Neural cell (in vitro differentiated cells): ENCODE measurements at regions not wholly inside any gene's neighbourhood (a gene's known extent, or its start where the extent isn't known, plus 50 kb on each side); places are given as distances from the start of the nearest gene placed in this dataset.

Experiments
- H2AFZ ChIP-seq: fragments of 200-600, 300-800 bp; sonication (generic), shearing (Covaris generic); 2 replicates; pipeline ENCODE4 v1.6.0; 2014; ENCODE audit warnings: low read depth, mild to moderate bottlenecking, antibody characterized with exemption, low read length, moderate library complexity
- H3F3A ChIP-seq: fragments of 200-600 bp; shearing (Covaris generic); 2 replicates; pipeline ENCODE4 v1.6.1; 2016; ENCODE audit warnings: mild to moderate bottlenecking, moderate library complexity, mixed read lengths, antibody characterized with exemption, low read length; ENCODE audit not compliant: insufficient read depth, poor library complexity, severe bottlenecking
- H3K27ac ChIP-seq: fragments of 200-600, 300-800 bp; sonication (generic), shearing (Covaris generic); 2 replicates; pipeline ENCODE4 v1.5.1; 2014; ENCODE audit warnings: mild to moderate bottlenecking, low read length, moderate library complexity
- H3K27me3 ChIP-seq: fragments of 300-800, 200-600 bp; sonication (generic), shearing (Covaris generic); 2 replicates; pipeline ENCODE4 v1.6.0; 2014; ENCODE audit warnings: mild to moderate bottlenecking, low read depth, low read length, moderate library complexity; ENCODE audit not compliant: insufficient read depth
- H3K36me3 ChIP-seq: fragments of 300-800, 200-600 bp; sonication (generic), shearing (Covaris generic); 2 replicates; pipeline ENCODE4 v1.5.1; 2014; ENCODE audit warnings: mild to moderate bottlenecking, antibody characterized with exemption, low read length, moderate library complexity; ENCODE audit not compliant: insufficient read depth
- H3K4me2 ChIP-seq: fragments of 300-800, 200-600 bp; sonication (generic), shearing (Covaris generic); 2 replicates; pipeline ENCODE4 v1.6.0; 2014; ENCODE audit warnings: mild to moderate bottlenecking, low read length
- H3K4me3 ChIP-seq: fragments of 300-800, 200-600 bp; sonication (generic), shearing (Covaris generic); 2 replicates; pipeline ENCODE4 v1.5.1; 2014; ENCODE audit warnings: mild to moderate bottlenecking, low read length, moderate library complexity
- H3K79me2 ChIP-seq: fragments of 200-600 bp; shearing (Covaris generic); replicated peaks from 2 replicates; pipeline ENCODE4 v1.6.0; 2014; ENCODE audit warnings: mild to moderate bottlenecking, low read length, moderate library complexity; ENCODE audit not compliant: insufficient read depth
- H3K9ac ChIP-seq: fragments of 300-800, 200-600 bp; sonication (generic), shearing (Covaris generic); 2 replicates; pipeline ENCODE4 v1.6.1; 2016; ENCODE audit warnings: mild to moderate bottlenecking, low read length, mixed read lengths
- H3K9me2 ChIP-seq: fragments of 200-600 bp; shearing (Covaris generic); 2 replicates; pipeline ENCODE4 v1.6.1; 2016; ENCODE audit warnings: mild to moderate bottlenecking, low read length, mixed read lengths; ENCODE audit not compliant: insufficient read depth
- H3K9me3 ChIP-seq: fragments of 200-600, 300-800 bp; sonication (generic), shearing (Covaris generic); 2 replicates; pipeline ENCODE4 v1.6.1; 2016; ENCODE audit warnings: mild to moderate bottlenecking, mixed run types, low read length, moderate library complexity, mixed read lengths
- H4K20me1 ChIP-seq: fragments of 200-600 bp; shearing (Covaris generic); 2 replicates; pipeline ENCODE4 v1.6.1; 2016; ENCODE audit warnings: mild to moderate bottlenecking, mixed run types; ENCODE audit not compliant: insufficient read depth
- EP300 ChIP-seq: fragments of 450-650 bp; conservative IDR thresholded peaks from 2 replicates; pipeline ENCODE4 v1.6.1; 2014; ENCODE audit warnings: antibody characterized with exemption, mild to moderate bottlenecking, moderate library complexity; ENCODE audit not compliant: poor library complexity, severe bottlenecking
- EZH2 ChIP-seq: fragments of 200-600, 300-800 bp; shearing (Covaris generic), sonication (generic); IDR thresholded peaks from 2 replicates; pipeline ENCODE4 v1.6.1; 2014; ENCODE audit warnings: antibody characterized with exemption, low read length, borderline replicate concordance, mild to moderate bottlenecking; ENCODE audit not compliant: insufficient read depth, poor library complexity, severe bottlenecking
- POLR2AphosphoS5 ChIP-seq: IDR thresholded peaks from 2 replicates; pipeline ENCODE4 v1.6.1; 2012
- RAD21 ChIP-seq: fragments of 450-650 bp; conservative IDR thresholded peaks from 2 replicates; pipeline ENCODE4 v1.6.1; 2014; ENCODE audit warnings: antibody characterized with exemption, mild to moderate bottlenecking, moderate library complexity
- SMC3 ChIP-seq: fragments of 450-650 bp; conservative IDR thresholded peaks from 2 replicates; pipeline ENCODE4 v1.6.1; 2014; ENCODE audit warnings: antibody characterized with exemption, mild to moderate bottlenecking, moderate library complexity; ENCODE audit not compliant: poor library complexity
- TAF1 ChIP-seq: IDR thresholded peaks from 2 replicates; pipeline ENCODE4 v1.6.1; 2012; ENCODE audit warnings: low read depth
- TF ChIP-seq, protein P1 (sequence below): IDR thresholded peaks from 2 replicates; pipeline ENCODE4 v1.6.1; 2012; ENCODE audit warnings: borderline replicate concordance
- TF ChIP-seq, protein P2 (sequence below): fragments of 450-650 bp; IDR thresholded peaks from 2 replicates; pipeline ENCODE4 v1.5.1; 2014; ENCODE audit warnings: antibody characterized with exemption, mild to moderate bottlenecking, moderate library complexity; ENCODE audit not compliant: poor library complexity, severe bottlenecking

GRCh38 chr16:86681757-86682106 is 103.4 kb downstream of the FOXL1 start:
- H3F3A ChIP-seq: no peaks in the 10 kb centered on the region
- no peak overlapping the region for H3K4me3 ChIP-seq
- no peak overlapping the region for H3K9ac ChIP-seq
- TF ChIP-seq, protein P1, sequence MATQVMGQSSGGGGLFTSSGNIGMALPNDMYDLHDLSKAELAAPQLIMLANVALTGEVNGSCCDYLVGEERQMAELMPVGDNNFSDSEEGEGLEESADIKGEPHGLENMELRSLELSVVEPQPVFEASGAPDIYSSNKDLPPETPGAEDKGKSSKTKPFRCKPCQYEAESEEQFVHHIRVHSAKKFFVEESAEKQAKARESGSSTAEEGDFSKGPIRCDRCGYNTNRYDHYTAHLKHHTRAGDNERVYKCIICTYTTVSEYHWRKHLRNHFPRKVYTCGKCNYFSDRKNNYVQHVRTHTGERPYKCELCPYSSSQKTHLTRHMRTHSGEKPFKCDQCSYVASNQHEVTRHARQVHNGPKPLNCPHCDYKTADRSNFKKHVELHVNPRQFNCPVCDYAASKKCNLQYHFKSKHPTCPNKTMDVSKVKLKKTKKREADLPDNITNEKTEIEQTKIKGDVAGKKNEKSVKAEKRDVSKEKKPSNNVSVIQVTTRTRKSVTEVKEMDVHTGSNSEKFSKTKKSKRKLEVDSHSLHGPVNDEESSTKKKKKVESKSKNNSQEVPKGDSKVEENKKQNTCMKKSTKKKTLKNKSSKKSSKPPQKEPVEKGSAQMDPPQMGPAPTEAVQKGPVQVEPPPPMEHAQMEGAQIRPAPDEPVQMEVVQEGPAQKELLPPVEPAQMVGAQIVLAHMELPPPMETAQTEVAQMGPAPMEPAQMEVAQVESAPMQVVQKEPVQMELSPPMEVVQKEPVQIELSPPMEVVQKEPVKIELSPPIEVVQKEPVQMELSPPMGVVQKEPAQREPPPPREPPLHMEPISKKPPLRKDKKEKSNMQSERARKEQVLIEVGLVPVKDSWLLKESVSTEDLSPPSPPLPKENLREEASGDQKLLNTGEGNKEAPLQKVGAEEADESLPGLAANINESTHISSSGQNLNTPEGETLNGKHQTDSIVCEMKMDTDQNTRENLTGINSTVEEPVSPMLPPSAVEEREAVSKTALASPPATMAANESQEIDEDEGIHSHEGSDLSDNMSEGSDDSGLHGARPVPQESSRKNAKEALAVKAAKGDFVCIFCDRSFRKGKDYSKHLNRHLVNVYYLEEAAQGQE: no peak
- no peak for TF ChIP-seq EZH2
- TF ChIP-seq POLR2AphosphoS5: no peak
- TF ChIP-seq RAD21: no peak
- TF ChIP-seq, protein P2, sequence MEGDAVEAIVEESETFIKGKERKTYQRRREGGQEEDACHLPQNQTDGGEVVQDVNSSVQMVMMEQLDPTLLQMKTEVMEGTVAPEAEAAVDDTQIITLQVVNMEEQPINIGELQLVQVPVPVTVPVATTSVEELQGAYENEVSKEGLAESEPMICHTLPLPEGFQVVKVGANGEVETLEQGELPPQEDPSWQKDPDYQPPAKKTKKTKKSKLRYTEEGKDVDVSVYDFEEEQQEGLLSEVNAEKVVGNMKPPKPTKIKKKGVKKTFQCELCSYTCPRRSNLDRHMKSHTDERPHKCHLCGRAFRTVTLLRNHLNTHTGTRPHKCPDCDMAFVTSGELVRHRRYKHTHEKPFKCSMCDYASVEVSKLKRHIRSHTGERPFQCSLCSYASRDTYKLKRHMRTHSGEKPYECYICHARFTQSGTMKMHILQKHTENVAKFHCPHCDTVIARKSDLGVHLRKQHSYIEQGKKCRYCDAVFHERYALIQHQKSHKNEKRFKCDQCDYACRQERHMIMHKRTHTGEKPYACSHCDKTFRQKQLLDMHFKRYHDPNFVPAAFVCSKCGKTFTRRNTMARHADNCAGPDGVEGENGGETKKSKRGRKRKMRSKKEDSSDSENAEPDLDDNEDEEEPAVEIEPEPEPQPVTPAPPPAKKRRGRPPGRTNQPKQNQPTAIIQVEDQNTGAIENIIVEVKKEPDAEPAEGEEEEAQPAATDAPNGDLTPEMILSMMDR: no peak
- no peak for TF ChIP-seq EP300
- no peak for TF ChIP-seq TAF1
- no peak for TF ChIP-seq SMC3
- no peak overlapping the region for H3K27ac ChIP-seq
- H3K9me3 ChIP-seq: no peaks in the 10 kb centered on the region
- H3K9me2 ChIP-seq: no peaks in the 10 kb centered on the region
- no peak overlapping the region for H2AFZ ChIP-seq
- H4K20me1 ChIP-seq: no peaks in the 10 kb centered on the region
- H3K27me3 ChIP-seq: no peaks in the 10 kb centered on the region
- H3K4me2 ChIP-seq: no peak overlapping the region
- H3K79me2 ChIP-seq: no peaks in the 10 kb centered on the region
- H3K36me3 ChIP-seq: no peaks in the 10 kb centered on the region

DNA sequence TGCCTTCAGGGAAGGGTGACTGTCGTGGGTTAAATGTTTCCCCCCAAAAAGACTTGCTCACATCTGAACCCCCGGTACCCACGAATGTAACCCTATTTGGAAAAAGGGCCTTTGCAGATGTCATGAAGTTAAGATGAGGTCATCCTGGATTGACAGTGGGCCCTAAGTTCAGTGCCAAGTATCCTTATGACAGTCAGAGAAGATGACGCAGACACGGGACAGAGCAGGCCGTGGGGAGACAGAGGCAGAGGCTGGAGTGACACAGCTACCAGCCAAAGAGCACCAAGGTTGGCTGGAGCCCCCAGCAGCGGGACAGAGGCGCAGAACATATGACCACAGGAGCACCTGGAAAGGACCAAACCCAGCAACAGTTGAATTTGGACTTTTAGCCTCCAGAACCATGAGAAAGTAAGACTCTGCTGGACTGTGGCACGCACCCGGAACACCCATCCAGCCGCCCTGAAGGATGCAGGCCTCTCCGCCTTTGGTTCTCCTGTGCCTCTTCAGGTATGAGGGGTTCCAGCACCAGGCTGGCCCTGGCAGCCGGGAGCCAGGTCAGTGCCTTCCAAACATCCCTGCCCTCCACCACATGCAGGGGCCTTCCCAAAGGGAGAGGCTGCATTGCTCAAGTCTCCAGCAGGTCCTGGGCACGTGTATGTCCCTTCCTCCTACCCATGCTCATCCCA is 104.0 kb downstream of the FOXL1 start:
- Histone ChIP-seq H3K36me3 (no peaks in the 10 kb centered on the region), H3K79me2 (no peaks in the 10 kb centered on the region), H3F3A (no peaks in the 10 kb centered on the region), H3K9me2 (no peaks in the 10 kb centered on the region), H3K27me3 (no peaks in the 10 kb centered on the region), H3K9me3 (no peaks in the 10 kb centered on the region), H3K4me2 (no peak overlapping the region), H3K9ac (no peak overlapping the region), H4K20me1 (no peaks in the 10 kb centered on the region), H3K4me3 (no peak overlapping the region), H3K27ac (no peak overlapping the region), H2AFZ (no peak overlapping the region)
- no peak for TF ChIP-seq EZH2
- TF ChIP-seq EP300: no peak
- TF ChIP-seq, protein P2: no peak
- no peak for TF ChIP-seq TAF1
- TF ChIP-seq POLR2AphosphoS5: no peak
